ENCODE measurements at regions not wholly inside any gene's neighbourhood (a gene's known extent, or its start where the extent isn't known, plus 50 kb on each side); places are given as distances from the start of the nearest gene placed in this dataset.

DNA sequence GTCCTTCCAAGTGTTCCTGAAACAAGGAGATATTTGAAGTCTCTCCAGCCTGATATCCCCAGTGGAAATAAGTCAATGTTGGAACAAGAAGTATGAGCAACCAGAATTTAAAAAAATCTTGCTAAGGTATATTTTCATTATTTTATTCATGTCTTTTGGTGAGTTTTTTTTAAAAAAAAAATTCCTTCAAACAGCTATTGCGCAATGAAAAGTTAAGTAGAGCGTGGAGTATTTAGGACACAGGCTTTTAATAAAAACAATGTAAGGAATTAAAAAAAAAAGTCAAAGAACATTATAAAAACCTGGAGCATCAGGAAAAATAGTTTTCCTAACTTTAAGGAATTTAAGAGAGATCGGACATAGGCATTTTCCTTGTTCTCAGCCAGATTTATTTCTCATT is 940.4 kb downstream of the KCNJ2 start:
- DNase-seq, result no peak

DNA sequence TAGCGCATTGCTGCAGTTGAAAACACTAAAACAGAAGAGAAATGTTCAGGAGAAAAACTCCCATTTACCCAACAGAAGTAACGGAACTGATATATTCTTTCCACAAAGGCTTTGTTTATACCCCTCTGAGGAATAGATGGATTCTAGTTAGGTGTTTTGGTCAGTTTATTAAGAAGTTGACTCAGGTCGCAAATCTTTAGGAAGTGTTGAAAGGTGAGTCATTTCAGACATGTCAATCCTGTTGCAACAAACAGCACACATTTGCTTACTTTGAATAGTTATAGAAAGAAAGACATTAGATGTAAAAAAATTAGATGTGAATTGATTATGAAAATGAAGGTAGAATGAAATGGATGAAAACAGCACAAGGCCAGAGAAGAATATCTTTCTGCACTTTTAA is 941.0 kb downstream of the KCNJ2 start:
- DNase-seq, result no peak

DNA sequence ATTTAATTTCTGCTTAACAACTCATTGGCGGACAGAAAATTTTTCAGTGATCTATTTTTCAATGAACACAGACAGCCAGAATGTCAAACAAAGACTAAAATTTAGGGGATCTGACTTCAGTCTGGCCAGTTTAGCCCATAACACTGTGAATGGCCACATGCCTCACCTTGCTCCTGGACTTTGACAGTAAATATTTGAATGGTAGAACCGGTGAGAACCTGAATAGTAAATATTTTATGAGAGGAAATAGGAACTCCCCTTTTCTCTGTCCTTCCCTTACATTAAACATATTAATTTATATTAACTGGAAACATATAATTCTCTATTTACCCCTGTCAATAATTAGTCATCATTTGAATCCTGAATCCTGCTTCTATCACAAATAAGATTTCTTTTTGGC is 942.1 kb downstream of the KCNJ2 start:
- DNase-seq, result no peak

DNA sequence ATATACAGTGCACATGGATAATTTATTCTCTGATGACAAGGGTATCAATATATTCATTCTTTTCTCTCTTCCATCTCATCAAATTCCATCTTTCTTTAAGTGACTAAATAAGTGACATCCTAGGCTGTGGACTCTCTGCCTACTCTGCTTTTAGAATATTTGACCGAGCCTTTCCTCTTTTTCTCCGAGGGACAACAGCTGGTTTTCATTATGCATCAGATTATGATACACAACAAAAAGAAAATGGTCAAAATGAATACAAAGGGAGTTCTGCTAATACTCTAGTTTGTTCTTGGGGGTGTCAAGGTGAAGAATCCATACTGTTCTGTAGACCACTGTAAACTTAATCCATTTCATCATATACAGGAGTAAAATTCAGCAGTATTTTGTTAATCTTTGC is 942.6 kb downstream of the KCNJ2 start:
- no peak for DNase-seq

DNA sequence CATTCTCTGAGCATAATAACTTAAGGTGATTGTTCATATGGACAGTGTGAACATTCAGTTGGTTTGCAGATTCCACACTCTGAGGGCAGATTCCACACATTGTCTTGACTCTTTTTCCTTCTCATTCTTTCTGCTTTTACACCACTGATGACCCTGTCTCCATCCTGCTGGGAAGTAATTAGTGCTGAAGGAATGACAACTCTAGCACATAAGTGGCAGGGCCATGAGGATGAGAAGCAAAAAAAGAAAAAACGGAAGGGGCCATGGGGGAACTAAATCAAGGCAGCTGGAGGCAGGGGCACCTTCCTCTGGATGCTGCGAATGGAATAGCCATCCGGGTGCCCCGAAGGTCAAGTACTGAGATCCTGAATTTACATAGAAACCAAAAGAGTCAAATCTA is 944.0 kb downstream of the KCNJ2 start:
- no peak for DNase-seq

DNA sequence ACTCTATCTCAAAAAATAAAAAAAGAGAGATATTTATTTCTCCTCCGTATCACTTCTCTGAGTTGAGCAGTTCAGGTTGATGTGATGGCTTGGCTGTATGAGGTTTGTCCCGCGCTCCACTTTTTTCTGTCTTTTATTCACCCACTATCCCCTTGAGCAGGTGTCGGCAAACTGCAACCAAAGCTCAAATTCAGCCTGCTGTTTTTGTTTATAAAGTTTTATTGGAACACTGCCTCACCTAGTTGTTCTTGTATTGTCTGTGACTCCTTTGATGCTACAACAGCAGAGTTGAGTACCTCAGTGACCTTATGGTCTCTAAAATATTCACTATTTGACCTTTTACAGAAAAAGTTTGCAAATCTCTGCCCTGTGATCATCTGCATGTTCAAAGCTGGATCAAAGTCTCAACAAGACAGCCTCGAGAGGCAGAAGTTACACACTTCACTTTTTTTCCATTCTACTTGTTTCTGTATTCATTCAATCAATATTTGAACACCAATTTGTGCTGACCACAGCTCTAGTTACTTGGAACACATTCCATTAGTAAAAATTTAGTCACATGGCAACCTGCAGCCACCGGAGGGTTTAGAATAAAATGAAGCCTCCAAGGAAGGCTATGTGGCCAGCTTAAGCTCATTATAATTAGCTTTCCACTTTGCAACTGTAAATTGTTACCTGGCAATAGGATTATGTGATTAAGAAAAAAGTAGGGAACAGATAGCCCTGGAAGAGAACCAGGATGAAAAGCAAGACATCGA is 945.8 kb downstream of the KCNJ2 start:
- no peak for DNase-seq

DNA sequence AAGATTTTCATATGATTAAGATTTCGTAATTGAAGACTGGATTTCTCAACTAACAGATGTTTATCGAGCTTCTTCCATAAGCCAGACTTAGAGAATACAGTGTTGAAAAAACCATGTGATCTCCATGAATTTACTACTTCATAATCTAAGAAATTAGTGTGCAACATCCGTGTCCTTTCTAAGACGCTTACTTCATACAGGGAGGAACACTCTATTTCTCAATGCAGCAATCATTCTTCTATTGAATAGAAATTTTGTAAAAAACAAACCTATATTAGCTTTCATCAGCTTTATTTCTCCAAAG is 946.3 kb downstream of the KCNJ2 start:
- no peak for DNase-seq

DNA sequence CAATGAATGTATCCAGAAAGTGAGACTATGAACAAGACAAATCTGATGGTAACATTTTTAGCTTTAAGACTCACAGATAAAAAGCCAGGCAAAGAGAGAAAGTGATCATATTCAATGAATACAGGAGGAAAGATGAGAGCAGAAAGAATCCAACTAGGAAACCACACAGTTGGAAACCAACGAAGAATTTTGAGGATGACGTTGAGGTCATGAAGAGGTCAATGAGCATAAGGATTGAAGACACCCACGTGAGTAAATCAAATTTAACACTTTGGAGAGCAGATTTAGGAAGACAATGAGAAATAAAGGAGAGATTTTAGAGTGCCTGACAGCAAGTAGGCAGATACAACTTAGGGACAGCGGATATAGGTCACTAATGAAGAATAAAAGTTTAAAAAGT is 948.1 kb downstream of the KCNJ2 start:
- DNase-seq, result no peak

DNA sequence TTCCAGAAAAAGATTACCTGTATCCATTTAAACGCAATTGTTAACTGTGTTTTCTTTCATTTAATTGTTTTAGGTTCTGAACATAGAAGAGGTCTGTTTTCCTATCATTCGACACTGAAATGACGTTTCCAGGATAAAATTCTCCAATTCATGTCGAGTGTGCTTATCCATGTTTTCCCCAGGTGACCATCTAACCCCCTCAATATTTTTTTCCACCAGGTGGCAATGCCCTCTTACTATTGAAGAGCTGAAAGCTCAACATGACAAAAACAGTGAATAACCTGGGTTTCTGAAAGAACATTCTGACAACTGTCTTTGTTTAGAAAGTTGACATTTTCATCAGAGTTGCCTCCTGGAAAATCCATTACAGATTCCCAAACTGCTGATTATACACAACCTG is 948.7 kb downstream of the KCNJ2 start:
- no peak for DNase-seq

DNA sequence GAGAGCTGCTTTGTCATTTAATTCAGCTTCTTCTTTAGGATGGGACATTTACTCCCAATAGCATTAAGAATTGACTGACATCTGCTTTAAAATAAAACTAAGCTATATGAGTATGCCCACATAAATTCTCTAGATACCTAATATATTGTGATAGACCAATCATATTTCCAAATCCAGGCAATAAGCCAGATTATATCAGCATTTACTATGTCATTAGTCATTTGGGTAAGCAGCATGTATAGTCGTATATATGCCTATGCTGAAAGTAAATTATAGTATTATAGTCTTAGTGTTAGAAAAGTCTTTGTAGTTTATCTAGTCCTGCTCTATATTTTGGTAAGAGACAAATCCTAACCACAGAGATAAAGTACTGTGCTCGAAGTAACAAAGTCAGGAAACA is 958.1 kb downstream of the KCNJ2 start:
- no peak for DNase-seq

DNA sequence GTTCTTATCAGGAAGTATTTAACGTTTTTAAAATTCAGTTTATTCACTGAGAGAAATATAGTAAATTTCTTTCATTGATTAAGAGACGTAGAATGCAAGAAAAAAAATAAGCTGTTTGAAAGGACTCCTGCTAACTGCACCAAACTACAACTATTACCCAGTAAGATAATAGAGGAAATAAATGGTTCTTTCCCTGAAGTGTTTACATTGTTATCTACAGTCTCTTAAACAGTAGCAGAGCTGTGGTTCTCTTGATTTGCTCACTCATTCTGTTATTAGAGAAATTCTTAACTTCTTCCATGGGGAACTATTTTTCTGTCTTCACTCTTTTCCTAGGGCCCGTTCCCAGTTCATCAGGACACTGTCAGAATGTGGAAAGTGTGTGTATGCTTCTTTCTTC is 973.0 kb downstream of the KCNJ2 start:
- no peak for DNase-seq

DNA sequence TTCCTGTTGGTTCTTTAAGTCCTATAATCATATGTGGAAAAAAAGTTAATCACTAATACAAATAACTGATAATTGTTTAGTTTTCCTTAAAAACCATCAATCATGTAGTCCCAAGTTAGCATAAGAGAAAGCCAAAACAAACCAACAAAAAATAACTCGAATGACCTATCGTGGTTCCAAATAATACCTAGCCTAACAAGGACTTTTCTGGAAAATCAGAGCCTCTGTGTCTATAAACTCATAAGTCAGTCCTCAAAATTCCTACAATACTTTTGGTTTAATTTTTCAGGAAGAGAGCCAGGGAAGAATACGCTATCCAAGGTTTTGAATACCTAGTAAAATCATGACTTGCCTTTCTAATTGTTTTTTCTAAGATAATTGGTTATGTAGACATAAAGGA is 975.3 kb upstream of the SOX9 start:
- DNase-seq, result no peak

DNA sequence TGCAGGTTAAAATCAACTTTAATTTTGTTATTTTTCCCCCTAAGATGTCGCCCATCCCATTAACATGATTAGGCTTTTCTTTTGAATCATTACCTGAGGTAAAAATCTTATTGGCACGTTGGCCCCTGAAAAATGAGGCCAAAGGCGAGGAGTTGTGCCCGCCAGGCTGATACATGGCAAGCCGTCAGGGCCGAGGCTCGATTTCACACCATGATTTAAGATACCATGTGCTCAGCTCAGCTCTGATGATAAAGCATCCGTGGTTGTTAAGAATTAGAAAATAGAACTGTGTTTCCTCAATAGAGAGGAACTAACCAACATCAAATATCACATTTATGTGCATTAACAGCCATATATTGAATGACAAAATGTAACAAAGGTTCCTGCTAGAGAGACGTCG is 972.9 kb upstream of the SOX9 start:
- DNase-seq, result no peak

DNA sequence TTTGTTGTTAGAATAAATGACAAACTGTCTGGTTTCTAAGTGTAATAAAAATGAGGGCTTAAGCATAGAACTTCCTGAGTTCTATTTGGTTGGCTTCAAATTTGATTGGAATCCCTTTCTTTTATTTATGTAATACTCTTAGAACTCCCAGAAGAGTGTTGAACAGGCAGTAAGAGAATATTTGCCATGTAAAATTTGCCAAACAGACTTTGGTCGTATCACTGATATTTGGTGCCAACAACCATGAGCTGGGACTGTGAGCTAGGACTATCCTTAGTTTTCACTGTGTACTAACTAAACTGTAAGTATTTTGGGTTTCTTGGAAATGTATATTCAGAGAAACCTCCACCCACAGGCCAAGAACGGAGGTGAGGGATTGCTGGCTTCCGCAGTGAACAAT is 971.2 kb upstream of the SOX9 start:
- no peak for DNase-seq

DNA sequence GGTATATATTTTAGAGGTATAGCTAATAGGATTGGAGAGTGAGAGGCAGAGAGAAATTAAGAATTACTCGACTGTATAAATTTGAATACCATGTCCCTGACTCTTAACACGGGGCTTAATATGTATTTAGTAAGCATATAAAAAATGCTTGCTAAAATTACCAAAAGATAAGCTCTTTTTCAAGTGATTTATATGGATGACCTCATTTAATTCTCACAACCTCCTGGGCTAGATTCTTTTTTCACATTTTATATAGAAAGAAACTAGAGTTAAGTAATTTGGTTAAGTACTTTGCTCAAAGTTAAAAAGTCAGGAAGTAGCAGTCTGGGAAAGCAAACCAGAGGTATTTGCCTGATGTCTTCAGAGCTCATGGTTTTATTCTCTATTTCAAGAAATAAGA is 963.5 kb upstream of the SOX9 start:
- DNase-seq, result no peak

DNA sequence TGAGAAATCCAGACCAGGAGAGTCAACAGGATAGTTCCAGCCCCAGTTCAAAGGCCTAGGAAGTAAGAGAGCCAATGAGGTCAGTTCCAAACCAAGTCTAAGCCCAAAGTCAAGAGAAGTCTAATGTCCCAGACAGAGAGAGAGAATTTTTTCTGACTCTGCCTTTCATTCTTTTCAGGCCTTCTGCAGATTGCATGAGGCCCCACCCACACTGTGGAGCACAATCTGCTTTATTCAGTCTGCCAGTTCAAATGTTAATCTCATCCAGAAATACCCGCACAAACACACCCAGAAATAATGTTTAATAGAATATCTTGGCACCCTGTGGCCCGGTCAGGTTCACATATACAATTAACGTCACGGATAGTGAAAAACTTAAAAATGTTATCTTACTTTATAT is 962.4 kb upstream of the SOX9 start:
- no peak for DNase-seq

DNA sequence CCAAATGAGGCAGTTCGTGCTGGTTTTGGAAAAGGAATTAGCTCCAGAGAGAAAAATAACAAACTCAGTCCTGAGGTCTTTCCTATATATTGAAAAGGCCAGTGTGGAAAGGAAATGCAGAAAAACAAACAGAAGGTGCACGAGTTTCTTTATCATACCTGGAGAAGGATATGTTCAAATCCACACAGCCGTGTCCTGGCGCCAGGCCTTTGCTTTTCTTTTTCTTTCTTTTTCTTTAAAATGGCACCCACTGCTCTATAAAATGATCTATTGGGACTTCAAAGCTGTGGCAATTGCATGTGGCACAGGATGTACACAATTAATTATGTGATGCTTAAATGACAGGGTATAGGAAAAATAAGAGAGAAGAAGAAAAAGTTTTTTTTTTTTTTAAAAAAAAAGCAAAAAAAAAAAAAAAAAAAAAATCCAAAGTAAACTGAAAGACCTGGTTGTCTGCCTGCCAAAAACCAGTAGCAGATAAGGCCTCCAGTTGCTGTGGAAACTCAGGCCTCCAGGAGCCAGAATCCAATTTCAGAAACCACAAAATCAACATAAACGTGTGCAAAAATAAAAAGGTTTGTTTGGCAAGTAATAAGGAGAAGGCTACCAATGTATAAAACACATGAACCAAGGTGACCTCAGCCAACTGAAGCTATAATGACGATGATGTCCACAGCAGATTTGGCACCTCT is 957.6 kb upstream of the SOX9 start:
- DNase-seq, result peak; percentile 62 to 66

DNA sequence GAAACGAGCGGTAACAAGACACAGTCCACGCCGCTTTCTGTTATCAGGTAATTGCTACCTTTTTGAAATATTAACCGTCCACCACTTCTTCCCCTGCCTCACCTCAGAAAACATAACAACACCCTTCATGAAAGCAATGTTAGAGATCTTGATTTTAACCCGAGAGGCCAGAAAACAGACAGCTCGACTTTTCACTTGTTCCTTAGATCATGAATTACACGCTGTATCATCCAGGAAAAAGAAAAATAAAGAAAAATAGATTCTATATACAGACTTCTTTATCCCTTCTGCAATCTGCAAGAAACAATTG is 957.1 kb upstream of the SOX9 start:
- DNase-seq, result no peak

DNA sequence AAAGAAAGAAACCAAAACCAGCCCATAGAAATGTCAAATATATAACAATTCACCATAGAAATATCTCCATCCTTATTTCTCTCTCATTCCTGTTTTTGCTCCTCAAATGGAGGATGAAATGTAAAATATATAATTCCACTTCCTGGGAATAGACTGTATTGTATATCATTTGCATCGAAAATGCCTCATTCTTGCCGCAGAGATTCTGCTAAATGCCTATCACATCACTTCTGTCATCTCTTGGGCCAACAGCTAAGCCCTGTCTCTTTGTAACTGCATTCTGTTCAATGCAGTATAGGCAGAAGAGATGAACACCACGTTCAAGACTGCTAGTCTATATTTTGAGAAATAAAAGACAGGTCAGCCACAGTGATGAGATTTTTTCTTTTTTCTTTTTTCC is 956.3 kb upstream of the SOX9 start:
- no peak for DNase-seq

DNA sequence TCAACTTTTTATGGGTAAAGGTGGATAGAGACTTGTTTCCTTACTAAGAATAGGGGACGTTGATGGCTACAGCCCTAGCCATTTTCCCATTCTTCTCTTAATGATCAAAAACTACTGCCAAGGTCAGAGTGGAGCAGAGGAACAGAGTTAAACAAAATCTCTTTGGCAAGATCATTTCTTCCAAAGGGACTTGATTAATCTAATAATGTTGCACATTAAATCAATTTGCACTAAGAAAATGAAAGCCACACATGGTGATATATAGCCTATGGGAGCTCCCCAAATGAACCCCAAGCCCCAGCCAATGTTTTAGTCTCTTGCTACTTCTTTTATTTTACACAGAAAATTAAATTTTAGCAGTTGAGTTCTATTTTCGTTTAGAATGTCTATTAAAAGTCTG is 954.5 kb upstream of the SOX9 start:
- no peak for DNase-seq

DNA sequence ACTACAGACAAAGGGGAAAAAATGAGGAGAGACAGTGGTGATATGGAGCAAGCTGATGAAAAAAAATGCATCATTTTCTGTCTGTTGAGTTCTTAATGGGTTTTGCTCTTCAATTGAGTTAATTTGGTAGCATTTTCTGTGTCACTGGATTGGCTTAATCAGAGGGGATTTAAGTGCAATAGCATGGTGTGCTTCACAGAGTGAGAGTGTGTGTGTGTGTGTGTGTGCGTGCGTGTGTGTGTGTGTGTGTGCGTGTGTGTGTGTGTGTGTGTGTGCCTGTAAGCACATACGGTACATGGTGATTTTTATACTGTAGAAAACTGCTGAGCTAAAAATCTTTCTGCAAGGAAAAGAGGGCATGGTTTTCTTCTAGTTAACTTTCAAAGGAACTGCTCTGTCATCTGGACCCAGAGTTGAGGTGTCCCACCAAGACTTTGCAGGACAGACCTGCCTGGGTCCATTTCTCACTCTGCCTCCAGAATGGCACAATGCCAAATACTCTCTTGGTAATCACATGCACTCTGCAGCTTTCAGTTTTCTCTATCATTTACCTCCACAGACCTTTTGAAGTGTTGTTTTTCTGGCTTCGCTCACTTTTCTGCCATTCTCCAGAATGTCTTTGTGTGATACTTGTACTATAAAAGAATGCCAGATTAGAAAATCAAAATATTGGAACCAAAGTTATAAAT is 952.6 kb upstream of the SOX9 start:
- no peak for DNase-seq

DNA sequence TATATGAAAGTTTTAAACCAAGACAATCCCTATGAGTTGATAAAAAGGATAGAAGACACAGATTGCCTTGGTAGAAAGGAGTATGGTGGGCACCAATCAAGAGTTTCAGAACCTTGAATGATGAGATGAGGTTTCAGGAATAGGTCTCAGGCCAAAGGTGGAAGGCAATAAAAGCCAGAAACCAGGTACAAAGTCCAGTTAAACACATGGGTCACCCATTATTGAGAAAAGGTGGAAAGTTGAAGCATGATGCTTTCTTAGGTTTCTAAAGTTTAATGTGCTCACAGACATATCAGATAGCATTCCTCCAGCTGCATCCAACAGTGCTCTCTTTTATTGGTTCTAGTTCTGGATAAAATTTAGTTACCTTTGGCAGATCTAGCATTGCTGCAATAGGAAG is 950.8 kb upstream of the SOX9 start:
- DNase-seq, result no peak

DNA sequence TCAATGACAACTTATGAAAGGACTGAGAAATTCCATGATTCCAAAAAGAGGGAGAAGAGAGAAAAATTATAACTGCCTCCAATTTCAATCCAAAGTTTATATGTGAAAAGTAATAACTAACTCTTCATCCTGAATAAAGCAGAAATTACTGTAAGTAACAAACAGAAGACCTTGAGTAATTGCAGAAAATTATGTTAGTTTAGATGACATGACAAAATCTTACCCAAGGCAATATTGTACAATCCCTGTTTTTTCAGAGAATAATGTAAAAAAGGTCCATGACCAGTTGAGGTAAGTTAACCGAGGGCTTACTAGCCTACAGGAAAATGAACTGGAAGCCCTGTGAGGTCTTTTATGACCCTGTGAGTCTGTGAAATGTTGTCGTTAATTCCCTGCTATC is 949.5 kb upstream of the SOX9 start:
- no peak for DNase-seq

DNA sequence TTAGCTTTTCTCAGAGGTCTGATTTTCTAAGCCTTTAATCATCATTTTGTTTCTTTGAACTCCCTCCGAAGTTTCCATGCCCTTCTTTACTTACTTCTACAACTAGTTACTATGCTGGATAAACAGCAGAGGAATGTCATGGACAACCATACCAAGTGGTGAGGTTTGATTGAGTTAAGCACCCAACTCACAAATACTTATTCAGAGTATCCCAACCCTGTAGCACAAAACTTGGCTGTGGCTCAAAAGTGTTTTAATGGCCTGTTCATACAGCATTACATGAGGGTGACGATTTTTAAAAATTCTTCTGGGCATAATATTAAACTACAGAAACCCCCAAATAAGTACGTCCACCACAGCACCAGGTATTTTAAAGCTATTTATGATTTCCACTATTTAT is 946.8 kb upstream of the SOX9 start:
- no peak for DNase-seq

DNA sequence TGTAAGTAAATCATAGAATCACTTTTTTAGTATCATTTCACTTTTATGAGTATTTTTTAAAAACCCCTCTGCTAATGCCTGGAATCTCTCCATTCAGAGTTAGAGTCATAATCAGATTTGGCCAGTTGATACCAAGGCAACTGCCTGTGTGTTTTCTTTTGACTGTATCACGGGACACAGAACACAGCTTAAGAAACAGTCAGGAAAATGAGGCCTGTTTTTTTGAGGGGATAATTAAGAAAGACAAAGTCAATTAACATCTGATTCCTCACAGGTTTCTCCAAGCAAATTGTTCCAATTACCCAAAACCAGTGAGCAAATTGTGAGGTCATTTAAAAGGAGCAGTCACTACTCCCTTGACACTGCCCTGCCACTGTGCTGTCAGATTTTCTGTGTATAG is 944.5 kb upstream of the SOX9 start:
- DNase-seq, result no peak
